ENCODE measurements at regions not wholly inside any gene's neighbourhood (a gene's known extent, or its start where the extent isn't known, plus 50 kb on each side); places are given as distances from the start of the nearest gene placed in this dataset.

GRCh38 chr5:10836986-10837385, 76.0 kb upstream of the DAP start:
- Histone ChIP-seq H3K4me3 (no peak overlapping the region), H3K27ac (no peak overlapping the region)
- intact Hi-C loops (cut with DNase I; ENCODE audit: low total_unique reads), result no loop called here

GRCh38 chr5:10834695-10835094, 73.7 kb upstream of the DAP start:
- H3K4me3 ChIP-seq, result no peak overlapping the region
- no peaks in the 10 kb centered on the region for H3K9me3 ChIP-seq
- DNase-seq, result no peak
- TF ChIP-seq CTCF (IDR thresholded peaks at IDR 0.05), result no peak
- no peaks in the 10 kb centered on the region for H3K36me3 ChIP-seq
- no peak overlapping the region for H3K27ac ChIP-seq
- H3K4me1 ChIP-seq, result no peaks in the 10 kb centered on the region
- intact Hi-C loops (cut with DNase I; ENCODE audit: low total_unique reads), result no loop called here
- peaks cover 0 to 3% of the 10 kb centered on the region in 2 donors for H3K27me3 ChIP-seq

More at GRCh38 chr5:10836986-10837385, 76.0 kb upstream of the DAP start:
- H3K36me3 ChIP-seq, result no peaks in the 10 kb centered on the region
- no peaks in the 10 kb centered on the region for H3K9me3 ChIP-seq
- TF ChIP-seq CTCF (IDR thresholded peaks at IDR 0.05), result no peak
- no peaks in the 10 kb centered on the region for H3K4me1 ChIP-seq
- H3K27me3 ChIP-seq, result peaks cover 0 to 8% of the 10 kb centered on the region in 2 donors
- no peak for DNase-seq

- no peak for DNase-seq
- intact Hi-C loops (cut with DNase I; ENCODE audit: low total_unique reads), result no loop called here
Observed at GRCh38 chr5:10832987-10833386, 72.0 kb upstream of the DAP start.

GRCh38 chr5:10832421-10832820, 71.4 kb upstream of the DAP start:
- H3K27me3 ChIP-seq, result no peaks in the 10 kb centered on the region
- H3K27ac ChIP-seq, result no peak overlapping the region
- no peak for DNase-seq
- no peaks in the 10 kb centered on the region for H3K9me3 ChIP-seq
- TF ChIP-seq CTCF (IDR thresholded peaks at IDR 0.05), result no peak
- no peak overlapping the region for H3K4me3 ChIP-seq
- peaks cover 0 to 7% (median 0%) of the 10 kb centered on the region in 4 donors for H3K4me1 ChIP-seq
- no peaks in the 10 kb centered on the region for H3K36me3 ChIP-seq
- intact Hi-C loops (cut with DNase I; ENCODE audit: low total_unique reads), result no loop called here

More at GRCh38 chr5:10832987-10833386, 72.0 kb upstream of the DAP start:
- Histone ChIP-seq H3K4me1 (peaks cover 0 to 7% (median 0%) of the 10 kb centered on the region in 4 donors), H3K27me3 (no peaks in the 10 kb centered on the region), H3K4me3 (no peak overlapping the region), H3K36me3 (no peaks in the 10 kb centered on the region), H3K9me3 (no peaks in the 10 kb centered on the region), H3K27ac (no peak overlapping the region)
- TF ChIP-seq CTCF (IDR thresholded peaks at IDR 0.05), result no peak

- TF ChIP-seq CTCF (IDR thresholded peaks at IDR 0.05), result no peak
- Histone ChIP-seq H3K27me3 (no peaks in the 10 kb centered on the region), H3K4me3 (no peak overlapping the region), H3K9me3 (no peaks in the 10 kb centered on the region), H3K4me1 (peaks cover 0 to 7% (median 0%) of the 10 kb centered on the region in 4 donors), H3K36me3 (no peaks in the 10 kb centered on the region), H3K27ac (no peak overlapping the region)
- DNase-seq, result no peak
- intact Hi-C loops (cut with DNase I; ENCODE audit: low total_unique reads), result no loop called here
Observed at GRCh38 chr5:10831419-10831818, 70.4 kb upstream of the DAP start.

GRCh38 chr5:10828241-10828640, 67.2 kb upstream of the DAP start:
- no peaks in the 10 kb centered on the region for H3K27me3 ChIP-seq
- no peak for TF ChIP-seq CTCF (IDR thresholded peaks at IDR 0.05)
- H3K4me3 ChIP-seq, result no peak overlapping the region
- no peak overlapping the region for H3K27ac ChIP-seq
- intact Hi-C loops (cut with DNase I; ENCODE audit: low total_unique reads), result no loop called here
- no peak for DNase-seq
- no peaks in the 10 kb centered on the region for H3K36me3 ChIP-seq
- peaks cover 0 to 7% (median 0%) of the 10 kb centered on the region in 4 donors for H3K4me1 ChIP-seq
- no peaks in the 10 kb centered on the region for H3K9me3 ChIP-seq

Data from tibial artery (tissue), 4 donors.